T47D (cell line): ENCODE measurements at regions not wholly inside any gene's neighbourhood (a gene's known extent, or its start where the extent isn't known, plus 50 kb on each side); places are given as distances from the start of the nearest gene placed in this dataset.

Experiments used
- DNase-seq, 2 experiments: peaks; one replicate each; pipeline versions ENCODE4 v3.0.0 to v3.0.0-alpha.2; 2011 to 2012; ENCODE audit warnings: low read depth in 1 of 2, low spot score in 1 of 2
- JUND ChIP-seq: IDR thresholded peaks from 2 replicates; pipeline ENCODE4 v1.6.1; 2012; ENCODE audit warnings: low read depth
- in situ Hi-C: cut with HindIII; loops from 2 replicates; pipeline ENCODE4 v1.10.0; 2016; ENCODE audit warnings: low sequenced_read_pairs, low pct_unique_long_range_greater_than_20kb

DNA sequence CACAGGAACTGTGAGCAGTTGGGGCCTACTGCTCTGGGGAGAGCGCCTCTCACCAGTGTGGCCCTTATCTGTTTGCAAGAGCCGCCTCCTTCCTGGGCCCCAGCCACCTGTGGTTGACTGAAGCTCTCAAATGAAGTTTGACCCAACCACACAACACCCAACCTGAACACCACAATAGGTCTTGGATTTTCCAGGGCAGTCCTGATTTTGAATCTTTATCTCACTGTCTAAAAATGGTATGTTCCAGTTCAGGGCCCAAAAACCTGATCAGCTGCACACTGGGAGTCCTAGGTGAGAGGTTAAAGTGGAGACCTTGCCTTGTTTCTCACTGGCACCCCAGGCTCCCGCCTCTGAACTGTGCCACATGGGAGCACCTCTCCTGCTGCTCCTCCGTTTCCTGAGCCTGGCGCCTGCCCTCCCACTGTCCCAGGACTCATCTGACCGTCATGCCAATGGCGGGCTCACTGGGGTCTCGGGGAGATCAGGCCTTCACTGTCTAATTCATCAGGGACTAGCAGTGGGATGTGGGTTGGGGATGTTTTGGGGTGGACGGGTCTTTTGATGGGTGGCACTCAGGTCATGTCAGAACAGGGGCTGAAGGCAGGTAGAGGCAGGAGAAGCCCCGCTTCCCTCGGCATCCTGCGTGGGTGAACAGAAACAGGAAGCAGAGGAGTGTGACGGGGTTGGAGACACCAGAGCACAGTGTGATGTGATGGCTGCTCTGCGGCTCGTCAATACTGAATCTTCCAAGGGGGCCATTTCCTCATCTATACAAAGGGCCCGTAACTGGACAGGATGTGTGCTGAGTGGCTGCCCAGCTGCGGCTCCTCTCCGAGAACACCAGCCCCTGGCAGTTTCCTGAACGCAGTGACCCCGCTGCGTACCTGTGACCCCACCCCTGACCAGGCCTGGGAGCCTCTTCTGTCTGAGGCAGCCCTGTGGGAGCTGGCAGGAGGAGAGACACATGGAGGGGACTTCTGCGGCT lies 59.6 kb upstream of the ITPKB start:
- no peak for TF ChIP-seq JUND
- DNase-seq = no peak
- in situ Hi-C loops = no loop called here

GRCh38 chr1:226797151-226797550 lies 58.1 kb upstream of the ITPKB start:
- no peak for TF ChIP-seq JUND
- in situ Hi-C loops = no loop called here
- no peak for DNase-seq

DNA sequence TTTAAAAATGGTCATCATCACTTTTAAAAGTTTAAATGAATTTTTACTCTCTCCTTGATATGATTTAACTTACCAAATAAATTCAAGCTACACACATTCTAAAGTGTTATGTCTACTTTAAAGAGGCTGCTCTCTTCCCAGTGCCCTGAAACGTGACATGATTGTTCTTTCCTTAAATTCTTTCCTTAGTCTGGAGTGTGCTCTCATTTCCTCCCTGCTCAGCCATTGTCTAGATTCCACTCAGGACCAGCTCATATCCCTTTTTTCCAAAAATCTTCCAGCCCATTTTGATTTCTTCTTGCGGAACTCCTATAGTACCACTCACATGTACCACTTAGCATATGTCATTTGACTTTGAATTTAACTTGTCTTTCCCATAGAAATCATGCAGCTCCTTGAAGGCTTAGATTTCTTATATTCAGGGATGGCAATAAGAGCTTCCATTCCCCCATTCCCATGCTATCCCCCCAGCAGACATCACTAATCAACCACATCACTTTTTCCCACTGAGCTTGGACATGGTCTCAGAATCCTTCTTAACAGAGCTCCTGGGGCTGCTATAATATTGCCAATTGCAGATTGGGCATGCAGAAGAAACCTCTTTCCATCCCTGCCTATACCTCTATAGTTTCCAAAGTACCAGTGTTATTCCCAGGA lies 54.7 kb upstream of the ITPKB start:
- no peak for TF ChIP-seq JUND
- in situ Hi-C loops = no loop called here

GRCh38 chr1:226792368-226792767 lies 53.3 kb upstream of the ITPKB start:
- TF ChIP-seq JUND = no peak
- DNase-seq = no peak
- in situ Hi-C loops = no loop called here

More for the DNA sequence above, 54.7 kb upstream of the ITPKB start:
- DNase-seq = no peak

GRCh38 chr1:226790545-226791181 lies 51.6 kb upstream of the ITPKB start:
- DNase-seq = no peak
- no peak for TF ChIP-seq JUND
- in situ Hi-C loops = no loop called here

DNA sequence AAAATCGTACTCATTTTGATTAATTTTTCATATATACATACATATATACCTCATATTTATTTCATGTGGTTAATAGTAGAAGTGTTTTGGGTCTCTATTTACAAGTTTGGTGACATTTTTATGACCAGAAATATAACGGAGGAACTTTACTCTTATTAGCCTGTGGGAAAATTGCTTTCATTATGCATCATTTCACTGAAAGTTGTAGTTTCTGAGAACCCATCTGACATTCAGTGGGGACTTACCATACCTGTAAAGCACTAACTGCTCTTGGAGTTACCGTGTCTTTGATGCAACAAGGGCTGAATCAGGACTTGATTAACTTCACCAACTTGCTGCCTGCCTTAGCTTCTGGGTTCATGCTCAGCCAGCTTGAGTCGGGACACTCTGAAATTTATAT lies 49.9 kb upstream of the ITPKB start:
- in situ Hi-C loops = no loop called here
- TF ChIP-seq JUND = no peak
- no peak for DNase-seq
